Pancreas (tissue), 10 donors: ENCODE measurements at regions not wholly inside any gene's neighbourhood (a gene's known extent, or its start where the extent isn't known, plus 50 kb on each side); places are given as distances from the start of the nearest gene placed in this dataset.

ENCODE experiments used
- ATAC-seq, 4 donors: fragments of 200-7000 bp; cut with Tn5 transposase; one replicate each; pipeline versions ENCODE4 v1.8.0 to v1.9.1; 2020; ENCODE audit warnings: mild to moderate bottlenecking in 4 of 4, moderate library complexity in 4 of 4
- DNase-seq, 6 donors: peaks; one replicate each; pipeline ENCODE4 v3.0.0-alpha.2; 2020
- FAIRE-seq: peaks from 2 replicates; lab custom pipeline; 2012; peaks lifted over from hg19 to GRCh38; lab: Jason Lieb, UNC
- H3K27ac ChIP-seq, 4 donors: fragments of 200-600 bp; sonication (generic); 1 replicate in 3 of 4; 2 replicates in 1 of 4; pipeline versions ENCODE4 v1.5.0 to v1.8.0; 2020
- H3K27me3 ChIP-seq, 4 donors: fragments of 200-600 bp; one replicate each; pipeline ENCODE4 v1.8.0; 2021
- H3K36me3 ChIP-seq, 3 donors: fragments of 200-600 bp; sonication (generic) in 1 of 3; one replicate each; pipeline versions ENCODE4 v1.5.0 to v1.8.0; 2020 to 2021
- H3K4me1 ChIP-seq, 3 donors: fragments of 200-600 bp; one replicate each; pipeline ENCODE4 v1.8.0; 2021
- H3K4me3 ChIP-seq, 4 donors: fragments of 200-600 bp; sonication (generic) in 2 of 4; one replicate each; pipeline versions ENCODE4 v1.5.0 to v1.8.0; 2020 to 2021
- H3K9me3 ChIP-seq, 4 donors: fragments of 200-600 bp; one replicate each; pipeline ENCODE4 v1.8.0; 2021
- WGBS, 2 donors: extraction: QIAGEN DNeasy Blood & Tissue Kit; methylation state at CpG; one replicate each; pipeline ENCODE4 v1.1.7; 2013; 5-methylcytosine and 5-hydroxymethylcytosine counted together
- intact Hi-C, 3 donors: fragments of 100-400 bp; cut with DNase I; formaldehyde crosslinking; loops; one replicate each; pipeline versions ENCODE4 v1.11.1 to v1.14.2; 2022
- TF ChIP-seq, protein P1 (sequence below), 4 donors: fragments of 200-600 bp; sonication (generic) in 3 of 4; IDR thresholded peaks; one replicate each; pipeline versions ENCODE4 v1.5.0 to v1.8.0; 2021; ENCODE audit warnings: antibody characterized with exemption in 4 of 4
- donor health status: healthy with polysubstance abuse.
- donor health status: DM: no; HTN: no; CAD: no; lungs with moderate emphysema.
- donor health status: DM: no; HTN: no; CAD: no.
- donor health status: control.
- donor health status: control.
- donor health status: Bipolar disorder and iron deficiency.
- donor health status: DM: yes; HTN: yes; CAD: no.
- donor health status: DM: no; HTN: no; CAD: no.
- donor health status: DM: no; HTN: no; CAD: no.
- donor health status: DM: yes; HTN: yes; CAD: no.

DNA sequence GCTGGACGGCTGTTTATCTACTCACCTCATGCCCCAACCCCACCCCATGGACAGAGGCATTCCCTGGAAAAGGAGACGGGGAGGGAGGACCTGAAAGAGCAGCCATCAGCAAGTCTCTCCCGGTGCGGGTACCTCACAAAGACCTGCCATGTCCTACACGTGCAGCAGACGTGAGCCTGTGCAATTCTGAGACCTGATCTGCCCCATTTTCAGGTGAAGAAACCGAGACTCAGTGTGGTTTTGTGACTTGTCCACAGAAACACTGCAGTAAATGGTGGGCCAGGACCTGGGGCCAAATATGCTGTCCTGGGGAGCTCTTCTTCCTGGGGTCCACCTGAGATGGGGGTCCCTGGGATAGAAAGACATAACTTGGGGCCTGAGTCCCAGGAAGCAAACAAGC, 137.0 kb upstream of the LINGO1 start:
- no peaks in the 10 kb centered on the region for H3K4me1 ChIP-seq
- intact Hi-C loops, result no loop called here
- H3K4me3 ChIP-seq, result no peak overlapping the region
- DNase-seq, result no peak
- no peaks in the 10 kb centered on the region for H3K9me3 ChIP-seq
- no peaks in the 10 kb centered on the region for H3K36me3 ChIP-seq
- no peak for ATAC-seq
- no peak for FAIRE-seq
- no peak overlapping the region for H3K27ac ChIP-seq
- H3K27me3 ChIP-seq, result no peaks in the 10 kb centered on the region
- 82 to 87% methylated on average over 7 of the region's 7 CpGs for WGBS, 2 donors
- TF ChIP-seq, protein P1, sequence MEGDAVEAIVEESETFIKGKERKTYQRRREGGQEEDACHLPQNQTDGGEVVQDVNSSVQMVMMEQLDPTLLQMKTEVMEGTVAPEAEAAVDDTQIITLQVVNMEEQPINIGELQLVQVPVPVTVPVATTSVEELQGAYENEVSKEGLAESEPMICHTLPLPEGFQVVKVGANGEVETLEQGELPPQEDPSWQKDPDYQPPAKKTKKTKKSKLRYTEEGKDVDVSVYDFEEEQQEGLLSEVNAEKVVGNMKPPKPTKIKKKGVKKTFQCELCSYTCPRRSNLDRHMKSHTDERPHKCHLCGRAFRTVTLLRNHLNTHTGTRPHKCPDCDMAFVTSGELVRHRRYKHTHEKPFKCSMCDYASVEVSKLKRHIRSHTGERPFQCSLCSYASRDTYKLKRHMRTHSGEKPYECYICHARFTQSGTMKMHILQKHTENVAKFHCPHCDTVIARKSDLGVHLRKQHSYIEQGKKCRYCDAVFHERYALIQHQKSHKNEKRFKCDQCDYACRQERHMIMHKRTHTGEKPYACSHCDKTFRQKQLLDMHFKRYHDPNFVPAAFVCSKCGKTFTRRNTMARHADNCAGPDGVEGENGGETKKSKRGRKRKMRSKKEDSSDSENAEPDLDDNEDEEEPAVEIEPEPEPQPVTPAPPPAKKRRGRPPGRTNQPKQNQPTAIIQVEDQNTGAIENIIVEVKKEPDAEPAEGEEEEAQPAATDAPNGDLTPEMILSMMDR (IDR thresholded peaks at IDR 0.05), result no peak

GRCh38 chr15:77768521-77769078, 135.9 kb upstream of the LINGO1 start:
- Histone ChIP-seq H3K36me3 (no peaks in the 10 kb centered on the region), H3K9me3 (no peaks in the 10 kb centered on the region), H3K27ac (no peak overlapping the region), H3K4me1 (no peaks in the 10 kb centered on the region), H3K27me3 (no peaks in the 10 kb centered on the region), H3K4me3 (no peak overlapping the region)
- intact Hi-C loops, result no loop called here
- TF ChIP-seq, protein P1 (IDR thresholded peaks at IDR 0.05), result no peak
- ATAC-seq, result no peak
- no peak for FAIRE-seq
- DNase-seq, result no peak
- 46 to 50% methylated on average over 6 to 7 of the region's 7 CpGs for WGBS, 2 donors

- no peak for ATAC-seq
- intact Hi-C loops, result no loop called here
- Histone ChIP-seq H3K27me3 (no peaks in the 10 kb centered on the region), H3K36me3 (no peaks in the 10 kb centered on the region), H3K4me3 (no peak overlapping the region), H3K4me1 (no peaks in the 10 kb centered on the region), H3K9me3 (no peaks in the 10 kb centered on the region), H3K27ac (no peak overlapping the region)
- FAIRE-seq, result no peak
- WGBS, 2 donors, result 52 to 53% methylated on average over 5 of the region's 5 CpGs
- no peak for DNase-seq
- TF ChIP-seq, protein P1 (IDR thresholded peaks at IDR 0.05), result no peak
These were observed 135.4 kb upstream of the LINGO1 start for GRCh38 chr15:77768107-77768506.

DNA sequence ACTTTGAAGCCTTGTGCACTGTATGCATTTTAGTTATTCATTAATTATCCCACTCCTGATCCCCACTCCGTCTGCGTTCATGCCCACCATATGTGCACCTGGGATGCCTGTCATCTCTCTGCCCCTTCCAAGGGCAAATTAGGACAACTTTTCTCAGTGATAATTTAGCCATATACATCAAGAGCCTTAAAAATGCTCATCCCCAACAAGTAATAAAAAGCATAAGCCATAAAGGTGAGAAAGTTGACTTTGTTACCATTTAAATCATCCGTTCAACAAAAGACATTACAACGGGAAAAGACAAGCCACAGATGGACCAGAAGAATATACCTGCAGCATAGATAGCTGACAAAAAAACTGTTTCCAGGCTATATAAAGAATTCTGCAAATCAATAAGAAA, 131.4 kb upstream of the LINGO1 start:
- intact Hi-C loops, result no loop called here
- ATAC-seq (no peak), FAIRE-seq (no peak), DNase-seq (no peak)
- no peak overlapping the region for H3K4me3 ChIP-seq
- TF ChIP-seq, protein P1 (IDR thresholded peaks at IDR 0.05), result no peak
- H3K27me3 ChIP-seq, result no peaks in the 10 kb centered on the region
- no peak overlapping the region for H3K27ac ChIP-seq
- 54 to 59% methylated on average over 4 of the region's 4 CpGs for whole genome bisulfite sequencing, 2 donors
- H3K4me1 ChIP-seq, result no peaks in the 10 kb centered on the region
- H3K9me3 ChIP-seq, result no peaks in the 10 kb centered on the region
- no peaks in the 10 kb centered on the region for H3K36me3 ChIP-seq

DNA sequence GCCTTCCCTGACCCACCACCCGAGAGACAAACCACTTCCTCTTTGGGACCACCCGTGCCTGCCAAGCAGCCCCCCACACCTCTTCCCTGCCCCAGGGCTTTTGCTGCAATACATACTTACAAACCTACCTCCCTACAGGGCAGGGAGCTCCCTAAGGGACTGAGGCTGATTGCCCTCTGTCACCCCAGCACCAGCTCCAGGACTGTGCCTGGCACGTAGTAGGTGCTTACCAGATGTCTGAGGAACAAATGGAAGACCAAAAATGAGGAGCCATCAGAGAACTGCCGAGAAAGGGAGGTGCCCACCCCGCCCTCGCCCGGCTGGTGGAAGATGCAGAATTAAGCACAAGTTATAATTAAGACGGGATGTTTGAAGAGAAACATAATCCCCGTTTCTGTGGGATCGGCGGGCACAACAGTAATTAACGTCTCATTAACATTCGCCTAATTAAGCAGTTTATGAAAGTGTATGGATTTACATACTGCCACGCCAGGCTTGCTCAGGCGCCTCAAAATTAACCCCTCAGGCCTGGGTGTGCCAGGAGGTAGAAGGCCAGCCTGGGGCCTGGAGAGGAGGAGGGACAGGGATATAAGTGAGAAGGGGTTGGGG, 130.1 kb upstream of the LINGO1 start:
- Histone ChIP-seq H3K4me1 (no peaks in the 10 kb centered on the region), H3K36me3 (no peaks in the 10 kb centered on the region), H3K4me3 (no peak overlapping the region), H3K27ac (no peak overlapping the region), H3K27me3 (no peaks in the 10 kb centered on the region), H3K9me3 (no peaks in the 10 kb centered on the region)
- intact Hi-C loops, result no loop called here
- TF ChIP-seq, protein P1 (IDR thresholded peaks at IDR 0.05), result no peak
- no peak for ATAC-seq
- WGBS, 2 donors, result 62 to 64% methylated on average over 15 of the region's 15 CpGs
- no peak for FAIRE-seq
- DNase-seq, result no peak
